Lung (tissue), 11 donors: ENCODE measurements at regions not wholly inside any gene's neighbourhood (a gene's known extent, or its start where the extent isn't known, plus 50 kb on each side); places are given as distances from the start of the nearest gene placed in this dataset.

ENCODE experiments used
- ATAC-seq: fragments of 200-7000 bp; cut with Tn5 transposase; one replicate; pipeline ENCODE4 v1.9.1; 2020; ENCODE audit warnings: moderate number of reproducible peaks; ENCODE audit not compliant: insufficient read depth, low FRiP score
- DNase-seq, 3 donors: peaks; one replicate each; pipeline ENCODE4 v3.0.0-alpha.2; 2013 to 2017
- H3K27ac ChIP-seq, 2 donors: one replicate each; pipeline ENCODE4 v1.5.1; 2013; ENCODE audit warnings: mild to moderate bottlenecking in 2 of 2, moderate library complexity in 2 of 2, control low read depth in 1 of 2, inconsistent platforms in 1 of 2, low read depth in 1 of 2, low read length in 1 of 2
- H3K27me3 ChIP-seq, 3 donors: one replicate each; pipeline ENCODE4 v1.5.1; 2013; ENCODE audit warnings: low read length in 2 of 3; ENCODE audit not compliant: control insufficient read depth in 3 of 3, insufficient read depth in 3 of 3
- H3K36me3 ChIP-seq, 4 donors: one replicate each; pipeline ENCODE4 v1.5.1; 2013; ENCODE audit warnings: low read length in 4 of 4, mild to moderate bottlenecking in 1 of 4, moderate library complexity in 1 of 4; ENCODE audit not compliant: control insufficient read depth in 4 of 4, insufficient read depth in 4 of 4
- H3K4me1 ChIP-seq, 5 donors: one replicate each; pipeline ENCODE4 v1.5.1; 2013; ENCODE audit warnings: low read length in 5 of 5, mild to moderate bottlenecking in 2 of 5, moderate library complexity in 1 of 5; ENCODE audit not compliant: control insufficient read depth in 5 of 5, insufficient read depth in 5 of 5
- H3K4me3 ChIP-seq: one replicate; pipeline ENCODE4 v1.5.1; 2013; ENCODE audit warnings: mild to moderate bottlenecking, control low read depth, moderate library complexity
- H3K9ac ChIP-seq, 2 donors: one replicate each; pipeline ENCODE4 v1.5.1; 2013; ENCODE audit warnings: low read length in 2 of 2, control low read depth in 1 of 2; ENCODE audit not compliant: insufficient read depth in 1 of 2
- H3K9me3 ChIP-seq, 4 donors: one replicate each; pipeline ENCODE4 v1.5.1; 2013; ENCODE audit warnings: low read length in 3 of 4, mild to moderate bottlenecking in 1 of 4, moderate library complexity in 1 of 4; ENCODE audit not compliant: control insufficient read depth in 4 of 4, insufficient read depth in 3 of 4
- CTCF ChIP-seq: IDR thresholded peaks from 2 replicates; pipeline ENCODE4 v1.5.1; 2012; ENCODE audit warnings: mild to moderate bottlenecking; ENCODE audit errors: control extremely low read depth, extremely low read depth
- WGBS, 2 donors: extraction: QIAGEN DNeasy Blood & Tissue Kit; methylation state at CpG; one replicate each; pipeline ENCODE4 v1.1.7; 2013; 5-methylcytosine and 5-hydroxymethylcytosine counted together
- donor health status: control.
- donor health status: control.
- donor health status: Bipolar disorder and iron deficiency.
- donor health status: healthy.
- donor health status: DM: yes; HTN: yes; CAD: no.

- peaks cover 0 to 12% (median 4%) of the 10 kb centered on the region in 4 donors for H3K9me3 ChIP-seq
- H3K27me3 ChIP-seq = no peaks in the 10 kb centered on the region
- H3K36me3 ChIP-seq = no peaks in the 10 kb centered on the region
- no peak for DNase-seq
- 94 to 97% methylated on average over 3 of the region's 3 CpGs for WGBS, 2 donors
- H3K9ac ChIP-seq = no peak overlapping the region
- H3K4me1 ChIP-seq = peaks cover 0 to 8% (median 0%) of the 10 kb centered on the region in 5 donors
- ATAC-seq = no peak
- no peak overlapping the region for H3K4me3 ChIP-seq
- no peak for TF ChIP-seq CTCF
- H3K27ac ChIP-seq = no peak overlapping the region
Observed at GRCh38 chr16:86969716-86970115, 347.5 kb downstream of the C16orf95 start.

GRCh38 chr16:86970279-86970678 lies 346.9 kb downstream of the C16orf95 start:
- no peaks in the 10 kb centered on the region for H3K36me3 ChIP-seq
- no peak overlapping the region for H3K9ac ChIP-seq
- H3K9me3 ChIP-seq = peaks cover 0 to 12% (median 4%) of the 10 kb centered on the region in 4 donors
- H3K27ac ChIP-seq = no peak overlapping the region
- no peak for DNase-seq
- H3K27me3 ChIP-seq = no peaks in the 10 kb centered on the region
- 76 to 82% methylated on average over 6 of the region's 6 CpGs for WGBS, 2 donors
- no peak for ATAC-seq
- H3K4me1 ChIP-seq = peaks cover 0 to 8% (median 0%) of the 10 kb centered on the region in 5 donors
- no peak overlapping the region for H3K4me3 ChIP-seq
- no peak for TF ChIP-seq CTCF

- Histone ChIP-seq H3K27ac (no peak overlapping the region), H3K4me3 (no peak overlapping the region), H3K36me3 (no peaks in the 10 kb centered on the region), H3K27me3 (no peaks in the 10 kb centered on the region), H3K9ac (no peak overlapping the region), H3K4me1 (peaks cover 0 to 8% (median 0%) of the 10 kb centered on the region in 5 donors), H3K9me3 (peaks cover 0 to 12% (median 4%) of the 10 kb centered on the region in 4 donors)
- ATAC-seq (no peak), DNase-seq (no peak)
- TF ChIP-seq CTCF = no peak
- WGBS, 2 donors = 89 to 98% methylated on average over 4 of the region's 4 CpGs
Observed at GRCh38 chr16:86970726-86971125, 346.5 kb downstream of the C16orf95 start.

GRCh38 chr16:86971251-86971650 lies 345.9 kb downstream of the C16orf95 start:
- Histone ChIP-seq H3K36me3 (no peaks in the 10 kb centered on the region), H3K4me1 (peaks cover 0 to 13% (median 0%) of the 10 kb centered on the region in 5 donors), H3K9ac (no peak overlapping the region), H3K4me3 (no peak overlapping the region), H3K27ac (no peak overlapping the region), H3K27me3 (no peaks in the 10 kb centered on the region), H3K9me3 (peaks cover 0 to 12% (median 4%) of the 10 kb centered on the region in 4 donors)
- ATAC-seq (no peak), DNase-seq (peak; percentile 67 to 80 (median 74))
- WGBS, 2 donors = 73 to 87% methylated on average over 8 of the region's 8 CpGs
- TF ChIP-seq CTCF = no peak
